ENCODE measurements at regions not wholly inside any gene's neighbourhood (a gene's known extent, or its start where the extent isn't known, plus 50 kb on each side); places are given as distances from the start of the nearest gene placed in this dataset.

GRCh38 chr3:168847291-168847883 lies 751.7 kb upstream of the GOLIM4 start:
- POLR2A ChIA-PET, result no interaction called here
- Mint-ChIP-seq H3K9me3 (peaks cover 0 to 4% (median 0%) of the 10 kb centered on the region in 9 donors), H3K4me1 (no peaks in the 10 kb centered on the region), H3K36me3 (no peaks in the 10 kb centered on the region), H3K27ac (no peak overlapping the region), H3K4me3 (no peak overlapping the region), H3K27me3 (peaks cover 0 to 17% (median 12%) of the 10 kb centered on the region in 5 donors)
- no peak for DNase-seq
- ATAC-seq, result no peak

DNA sequence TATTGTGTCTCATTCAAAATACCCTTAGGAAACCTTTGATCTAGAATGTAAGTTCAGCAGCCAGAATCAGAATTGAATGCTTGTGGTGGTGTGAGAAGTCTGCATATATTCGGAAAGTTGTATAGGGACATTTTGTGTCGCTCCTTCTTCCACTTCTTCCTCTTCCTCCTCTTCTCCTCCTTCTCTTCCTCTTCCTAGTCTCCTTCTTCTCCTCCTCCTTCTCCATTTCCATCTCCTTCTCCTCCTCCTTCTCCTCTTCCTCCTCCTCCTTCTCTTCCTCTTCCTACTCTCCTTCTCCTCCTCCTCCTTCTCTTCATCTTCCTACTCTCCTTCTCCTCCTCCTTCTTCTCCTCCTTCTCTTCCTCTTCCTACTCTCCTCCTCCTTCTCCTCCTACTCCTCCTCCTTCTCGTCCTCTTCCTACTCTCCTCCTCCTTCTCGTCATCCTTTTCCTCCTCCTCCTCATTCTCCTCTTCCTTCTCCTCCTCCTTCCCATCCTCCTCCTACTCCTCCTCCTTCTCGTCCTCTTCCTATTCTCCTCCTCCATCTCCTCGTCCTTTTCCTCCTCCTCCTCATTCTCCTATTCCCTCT lies 749.3 kb upstream of the GOLIM4 start:
- Mint-ChIP-seq H3K27ac (peak overlapping the region in 1 of 10 donors; percentile 53), H3K9me3 (no peaks in the 10 kb centered on the region), H3K4me1 (no peaks in the 10 kb centered on the region), H3K27me3 (peaks cover 0 to 17% (median 12%) of the 10 kb centered on the region in 5 donors), H3K4me3 (no peak overlapping the region), H3K36me3 (no peaks in the 10 kb centered on the region)
- DNase-seq (no peak), ATAC-seq (no peak)
- POLR2A ChIA-PET, result no interaction called here

DNA sequence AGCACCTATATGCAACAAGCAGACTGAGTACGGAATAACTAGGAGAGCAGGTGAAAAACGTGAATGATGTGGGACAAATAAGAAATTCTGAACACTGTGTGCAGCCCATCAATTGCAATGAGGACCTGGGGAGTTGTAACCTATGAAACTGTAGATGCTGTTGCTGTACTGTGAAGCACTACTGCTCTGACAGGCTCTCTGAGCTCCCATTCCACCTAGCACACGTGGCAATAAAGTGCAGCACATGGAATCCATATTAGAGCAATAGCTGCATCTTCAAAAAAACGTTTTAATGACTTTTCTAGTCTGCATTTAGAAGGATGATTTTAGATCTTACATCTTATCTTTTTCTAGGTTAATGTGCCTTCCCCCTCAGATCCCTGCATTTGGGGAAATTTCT lies 748.7 kb upstream of the GOLIM4 start:
- no peaks in the 10 kb centered on the region for H3K9me3 Mint-ChIP-seq
- H3K4me3 Mint-ChIP-seq, result no peak overlapping the region
- H3K27me3 Mint-ChIP-seq, result peaks cover 0 to 17% (median 12%) of the 10 kb centered on the region in 5 donors
- no peak for ATAC-seq
- H3K36me3 Mint-ChIP-seq, result no peaks in the 10 kb centered on the region
- DNase-seq, result no peak
- no peaks in the 10 kb centered on the region for H3K4me1 Mint-ChIP-seq
- POLR2A ChIA-PET, result no interaction called here
- H3K27ac Mint-ChIP-seq, result no peak overlapping the region

GRCh38 chr3:168843481-168843880 lies 747.8 kb upstream of the GOLIM4 start:
- Mint-ChIP-seq H3K27me3 (peaks cover 0 to 17% (median 12%) of the 10 kb centered on the region in 5 donors), H3K9me3 (no peaks in the 10 kb centered on the region), H3K36me3 (no peaks in the 10 kb centered on the region), H3K27ac (no peak overlapping the region), H3K4me3 (no peak overlapping the region), H3K4me1 (no peaks in the 10 kb centered on the region)
- ATAC-seq (no peak), DNase-seq (no peak)
- POLR2A ChIA-PET, result no interaction called here

DNA sequence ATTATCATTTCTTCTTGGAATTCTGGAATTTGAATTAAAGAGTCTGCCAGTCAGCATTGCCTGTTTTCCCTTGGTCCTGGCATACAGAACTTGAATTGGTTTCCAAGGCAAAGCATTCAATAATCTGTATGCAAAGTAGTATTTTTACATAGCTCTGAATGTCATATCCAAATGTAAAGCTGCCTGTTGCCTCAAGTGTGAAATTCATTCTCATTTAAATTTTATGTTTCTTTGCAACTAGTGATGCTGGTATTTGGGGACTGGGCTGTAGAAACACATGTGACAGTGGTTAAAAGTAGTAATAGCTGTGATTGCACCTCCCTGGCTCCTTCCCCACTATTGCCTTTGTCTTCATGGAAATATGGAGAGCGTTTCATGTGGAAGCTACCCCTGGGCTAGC lies 743.9 kb upstream of the GOLIM4 start:
- POLR2A ChIA-PET, result no interaction called here
- H3K27ac Mint-ChIP-seq, result no peak overlapping the region
- H3K27me3 Mint-ChIP-seq, result no peaks in the 10 kb centered on the region
- DNase-seq, result no peak
- H3K4me1 Mint-ChIP-seq, result no peaks in the 10 kb centered on the region
- H3K36me3 Mint-ChIP-seq, result no peaks in the 10 kb centered on the region
- H3K9me3 Mint-ChIP-seq, result no peaks in the 10 kb centered on the region
- no peak for ATAC-seq
- H3K4me3 Mint-ChIP-seq, result no peak overlapping the region

DNA sequence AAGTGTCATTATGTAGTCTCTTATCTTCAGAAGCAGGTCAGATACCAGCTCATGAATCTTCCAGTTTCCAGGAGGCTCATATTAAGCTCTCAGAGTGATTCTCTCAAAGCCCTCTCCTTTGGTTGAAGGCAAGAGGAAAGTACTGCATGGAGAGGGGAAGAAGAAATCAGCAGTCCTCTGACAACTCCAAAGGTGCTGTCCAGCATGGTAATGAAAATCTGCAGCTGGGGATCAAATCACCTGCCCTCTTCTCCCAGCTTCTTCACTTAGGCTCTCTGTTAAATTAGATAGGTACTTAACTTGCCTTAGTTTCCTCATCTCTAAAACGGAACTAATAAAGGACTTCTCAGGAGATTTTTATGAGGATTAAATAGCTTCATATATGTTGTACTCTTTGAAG lies 738.8 kb upstream of the GOLIM4 start:
- Mint-ChIP-seq H3K4me1 (no peaks in the 10 kb centered on the region), H3K27ac (no peak overlapping the region), H3K9me3 (peaks cover 0 to 3% (median 0%) of the 10 kb centered on the region in 9 donors), H3K27me3 (no peaks in the 10 kb centered on the region), H3K36me3 (no peaks in the 10 kb centered on the region), H3K4me3 (no peak overlapping the region)
- DNase-seq (no peak), ATAC-seq (no peak)
- POLR2A ChIA-PET, result no interaction called here

GRCh38 chr3:168828943-168829342 lies 733.2 kb upstream of the GOLIM4 start:
- DNase-seq, result no peak
- peaks cover 0 to 3% (median 0%) of the 10 kb centered on the region in 9 donors for H3K9me3 Mint-ChIP-seq
- H3K36me3 Mint-ChIP-seq, result no peaks in the 10 kb centered on the region
- no peaks in the 10 kb centered on the region for H3K4me1 Mint-ChIP-seq
- no peak overlapping the region for H3K27ac Mint-ChIP-seq
- ATAC-seq, result no peak
- POLR2A ChIA-PET, result no interaction called here
- no peak overlapping the region for H3K4me3 Mint-ChIP-seq
- H3K27me3 Mint-ChIP-seq, result no peaks in the 10 kb centered on the region

DNA sequence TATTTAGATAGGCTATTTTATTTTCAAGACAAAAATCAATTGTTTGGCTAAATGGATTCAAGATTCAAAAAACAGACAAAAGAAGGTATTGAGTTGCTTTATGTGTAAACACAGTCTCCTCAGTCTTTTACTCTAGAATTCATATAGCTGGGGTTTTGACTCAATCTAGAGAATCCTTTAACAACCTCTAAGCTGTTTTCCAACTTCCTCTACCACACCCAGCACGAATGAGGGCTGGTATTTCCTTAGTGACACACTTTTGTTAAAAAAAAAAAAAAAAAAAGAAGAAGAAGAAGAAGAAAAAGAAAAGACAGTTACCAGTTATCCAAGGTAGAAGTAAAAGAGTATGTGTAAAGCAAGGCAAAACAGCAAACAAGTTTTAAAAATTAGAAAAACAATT lies 732.8 kb upstream of the GOLIM4 start:
- no peaks in the 10 kb centered on the region for H3K27me3 Mint-ChIP-seq
- DNase-seq, result no peak
- POLR2A ChIA-PET, result no interaction called here
- ATAC-seq, result no peak
- H3K4me3 Mint-ChIP-seq, result no peak overlapping the region
- H3K9me3 Mint-ChIP-seq, result peaks cover 0 to 3% (median 0%) of the 10 kb centered on the region in 9 donors
- no peak overlapping the region for H3K27ac Mint-ChIP-seq
- H3K4me1 Mint-ChIP-seq, result no peaks in the 10 kb centered on the region
- H3K36me3 Mint-ChIP-seq, result no peaks in the 10 kb centered on the region

GRCh38 chr3:168828014-168828413 lies 732.3 kb upstream of the GOLIM4 start:
- ATAC-seq, result no peak
- Mint-ChIP-seq H3K4me3 (no peak overlapping the region), H3K36me3 (no peaks in the 10 kb centered on the region), H3K4me1 (no peaks in the 10 kb centered on the region), H3K27me3 (no peaks in the 10 kb centered on the region), H3K27ac (no peak overlapping the region), H3K9me3 (peaks cover 0 to 8% (median 0%) of the 10 kb centered on the region in 9 donors)
- DNase-seq, result no peak
- POLR2A ChIA-PET, result no interaction called here

GRCh38 chr3:168824107-168824506 lies 728.4 kb upstream of the GOLIM4 start:
- H3K27ac Mint-ChIP-seq, result no peak overlapping the region
- ATAC-seq (no peak), DNase-seq (no peak)
- H3K27me3 Mint-ChIP-seq, result no peaks in the 10 kb centered on the region
- H3K4me3 Mint-ChIP-seq, result no peak overlapping the region
- no peaks in the 10 kb centered on the region for H3K4me1 Mint-ChIP-seq
- no peaks in the 10 kb centered on the region for H3K36me3 Mint-ChIP-seq
- POLR2A ChIA-PET, result no interaction called here
- peaks cover 0 to 8% (median 0%) of the 10 kb centered on the region in 9 donors for H3K9me3 Mint-ChIP-seq

- ATAC-seq, result no peak
- Mint-ChIP-seq H3K9me3 (peaks cover 0 to 8% (median 0%) of the 10 kb centered on the region in 9 donors), H3K4me1 (no peaks in the 10 kb centered on the region), H3K4me3 (no peak overlapping the region), H3K36me3 (no peaks in the 10 kb centered on the region), H3K27me3 (no peaks in the 10 kb centered on the region), H3K27ac (no peak overlapping the region)
- DNase-seq, result no peak
- POLR2A ChIA-PET, result no interaction called here
Measured at GRCh38 chr3:168823466-168823865, 727.7 kb upstream of the GOLIM4 start.

DNA sequence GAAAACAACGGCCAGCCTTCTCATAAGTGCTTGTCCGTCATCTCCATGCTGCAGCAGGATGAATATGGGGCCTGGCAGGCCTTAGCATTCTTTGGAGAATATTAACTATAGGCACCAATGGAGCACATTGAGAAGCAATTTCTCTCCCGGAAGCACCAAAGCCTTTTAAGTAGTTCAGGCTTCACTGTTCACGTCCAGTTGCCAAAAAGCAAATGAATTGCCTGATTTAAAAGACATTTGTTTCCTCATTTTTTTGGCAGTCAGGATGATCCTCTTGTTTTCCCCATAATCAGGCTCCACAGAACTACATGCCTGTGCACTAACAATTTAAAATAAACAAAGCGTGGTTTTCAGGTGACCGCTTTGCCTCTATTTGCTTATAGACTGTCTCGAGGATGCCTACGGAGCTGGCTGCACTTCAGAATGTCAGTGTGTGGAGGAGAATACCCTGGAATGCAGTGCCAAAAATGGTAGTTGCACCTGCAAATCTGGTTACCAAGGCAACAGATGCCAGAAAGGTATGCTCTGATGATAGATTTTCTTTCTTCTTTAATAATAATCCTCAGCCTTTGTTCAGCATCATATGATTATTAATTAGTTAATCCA lies 725.2 kb upstream of the GOLIM4 start:
- Mint-ChIP-seq H3K4me1 (no peaks in the 10 kb centered on the region), H3K36me3 (no peaks in the 10 kb centered on the region), H3K9me3 (peaks cover 0 to 8% (median 0%) of the 10 kb centered on the region in 9 donors), H3K27me3 (no peaks in the 10 kb centered on the region), H3K27ac (no peak overlapping the region), H3K4me3 (no peak overlapping the region)
- POLR2A ChIA-PET, result no interaction called here
- ATAC-seq (no peak), DNase-seq (no peak)

GRCh38 chr3:168817177-168817576 lies 721.5 kb upstream of the GOLIM4 start:
- no peak overlapping the region for H3K4me3 Mint-ChIP-seq
- no peak overlapping the region for H3K27ac Mint-ChIP-seq
- no peaks in the 10 kb centered on the region for H3K36me3 Mint-ChIP-seq
- no peaks in the 10 kb centered on the region for H3K27me3 Mint-ChIP-seq
- ATAC-seq (no peak), DNase-seq (no peak)
- POLR2A ChIA-PET, result no interaction called here
- no peaks in the 10 kb centered on the region for H3K9me3 Mint-ChIP-seq
- no peaks in the 10 kb centered on the region for H3K4me1 Mint-ChIP-seq

DNA sequence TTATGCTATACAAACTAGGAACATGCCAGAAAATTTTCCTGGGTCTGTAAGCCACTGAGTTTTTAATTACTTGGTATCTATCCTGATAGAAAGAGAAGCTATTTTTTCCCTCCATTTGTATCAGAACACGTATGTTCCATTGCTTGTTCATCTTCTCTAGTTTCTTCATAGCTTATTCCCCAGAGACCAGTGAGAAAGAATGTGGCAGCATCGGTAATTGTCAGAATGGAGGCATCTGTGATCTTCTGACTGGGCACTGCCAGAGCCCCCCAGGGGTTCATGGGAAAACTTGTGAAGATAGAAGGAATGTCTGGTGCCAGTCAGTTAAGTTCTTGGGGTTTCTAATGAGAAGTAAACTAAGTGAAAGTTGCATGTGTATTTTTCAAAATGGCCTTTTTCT lies 720.2 kb upstream of the GOLIM4 start:
- no peak for ATAC-seq
- DNase-seq, result no peak
- no peak overlapping the region for H3K27ac Mint-ChIP-seq
- no peaks in the 10 kb centered on the region for H3K27me3 Mint-ChIP-seq
- POLR2A ChIA-PET, result no interaction called here
- H3K4me1 Mint-ChIP-seq, result no peaks in the 10 kb centered on the region
- no peak overlapping the region for H3K4me3 Mint-ChIP-seq
- no peaks in the 10 kb centered on the region for H3K9me3 Mint-ChIP-seq
- H3K36me3 Mint-ChIP-seq, result no peaks in the 10 kb centered on the region
